Stimulated activated CD4-positive, alpha-beta T cell treated with anti-CD3 and anti-CD28 coated beads, Interleukin-12 subunit alpha, Interleukin-12 subunit beta, amount 100 ng/mL, for 48 hours (primary cell): ENCODE measurements at regions not wholly inside any gene's neighbourhood (a gene's known extent, or its start where the extent isn't known, plus 50 kb on each side); places are given as distances from the start of the nearest gene placed in this dataset.

ENCODE experiments used
- DNase-seq, 3 donors: peaks; one replicate each; pipeline ENCODE4 v3.0.0-alpha.2; 2020; ENCODE audit warnings: low read depth in 2 of 3, low spot score in 1 of 3

DNA sequence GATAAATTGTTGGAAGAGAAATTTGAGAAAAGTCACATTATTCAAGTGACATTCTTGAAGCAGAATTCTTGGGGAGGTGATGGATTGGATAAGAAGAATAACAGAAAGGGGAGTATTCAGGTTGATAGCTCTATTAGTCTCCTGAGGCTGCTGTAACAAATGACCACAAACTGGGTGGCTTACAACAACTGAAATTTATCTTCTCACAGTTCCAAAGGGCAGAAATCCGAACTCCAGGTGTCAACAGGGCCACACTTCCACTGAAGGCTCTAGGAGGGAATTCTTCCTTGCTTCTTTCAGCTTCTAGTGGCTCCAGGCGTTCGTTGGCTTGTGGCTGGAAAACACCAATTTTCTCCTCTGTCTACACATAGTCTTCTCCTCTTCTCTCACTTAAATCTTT lies 99.8 kb downstream of the TES start:
- DNase-seq: no peak

DNA sequence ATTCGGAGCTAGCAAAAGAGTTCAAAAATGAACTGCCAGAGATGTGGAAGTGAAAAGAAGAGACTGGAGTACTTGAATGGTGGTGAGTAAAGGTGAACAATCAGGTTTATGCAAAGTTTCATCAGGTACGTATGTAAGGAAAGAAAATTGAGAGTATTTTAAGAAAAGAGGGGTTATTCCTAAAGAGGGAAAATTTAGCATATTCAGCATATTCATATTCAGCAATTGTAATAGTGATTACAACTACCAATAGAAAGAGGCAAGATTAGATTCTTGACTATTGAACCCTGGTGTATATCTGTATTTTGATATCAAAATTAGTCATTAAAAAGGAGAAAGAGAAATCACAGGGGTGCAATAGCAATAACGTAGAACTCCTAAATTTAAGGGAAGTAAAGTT lies 100.9 kb downstream of the TES start:
- DNase-seq: no peak

DNA sequence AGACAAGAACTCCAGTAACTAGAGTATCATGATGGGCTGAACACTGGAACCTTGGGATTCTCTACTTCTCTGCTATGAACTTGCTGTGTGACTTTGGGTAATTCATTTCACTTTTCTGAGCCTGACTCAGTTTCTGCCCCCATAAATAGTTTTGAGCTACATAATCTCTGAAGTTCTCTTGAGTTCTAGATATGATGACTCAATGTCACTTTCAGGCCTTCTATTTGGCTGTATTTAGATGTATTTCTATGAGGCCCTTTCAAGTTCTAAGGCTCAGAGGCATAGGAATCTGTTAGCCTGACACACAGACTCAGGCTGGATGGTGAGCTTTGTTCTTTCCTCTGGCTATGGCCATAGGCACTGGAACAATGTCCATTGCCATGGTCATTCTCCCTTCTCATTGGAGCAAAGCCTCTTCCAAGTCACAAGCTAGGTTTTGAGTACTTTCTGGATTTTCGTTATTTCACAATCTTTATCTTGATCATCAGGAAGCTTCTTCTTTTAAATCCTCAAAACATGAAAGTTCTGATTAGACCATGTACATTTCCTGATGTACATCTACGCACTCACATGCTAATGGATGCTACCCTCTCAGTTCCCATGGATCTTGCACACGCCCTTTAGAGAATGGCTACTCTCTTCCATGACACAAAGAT lies 101.6 kb downstream of the TES start:
- DNase-seq: no peak

DNA sequence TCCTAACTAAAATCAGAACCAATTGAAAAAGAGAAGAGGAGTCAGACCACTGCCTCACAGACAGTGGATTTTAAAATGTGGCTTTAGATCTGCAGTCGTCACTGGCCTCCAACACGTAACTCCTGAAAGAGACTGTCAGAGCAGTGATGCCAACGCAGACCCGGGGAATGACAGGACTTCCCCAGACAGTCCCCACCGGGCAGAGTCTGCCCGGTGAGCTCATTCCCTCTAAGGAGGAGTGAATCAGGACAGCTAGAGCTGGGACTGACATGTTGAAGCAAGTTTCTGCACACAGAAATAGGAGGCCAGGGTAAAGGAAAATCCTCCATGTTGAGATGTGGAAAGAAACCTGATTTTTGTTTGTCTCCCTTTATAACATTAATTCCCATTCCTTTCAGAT lies 105.0 kb downstream of the TES start:
- no peak for DNase-seq

DNA sequence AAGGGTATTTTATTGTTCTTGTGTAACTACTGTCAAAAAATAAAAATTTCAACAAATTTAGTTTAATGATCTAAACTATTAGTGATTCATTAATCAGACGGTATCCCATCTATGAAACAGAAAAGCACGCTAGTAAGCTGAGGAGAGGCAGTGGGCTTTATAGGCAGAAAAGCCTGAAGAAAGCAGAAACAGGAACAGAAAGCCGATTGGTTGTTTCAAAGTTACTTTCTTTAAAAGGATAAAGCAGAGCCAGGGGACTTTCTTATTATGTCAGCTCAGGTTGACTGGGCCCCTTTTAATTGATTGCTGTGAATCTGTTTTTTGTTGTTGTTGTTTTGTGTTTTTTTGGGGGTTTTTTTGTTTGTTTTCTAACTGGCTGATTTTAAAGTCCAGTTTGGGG lies 105.5 kb downstream of the TES start:
- DNase-seq: no peak

- DNase-seq: peak; percentile 6 to 33 (median 11)
Measured at GRCh38 chr7:116316838-116317628, 106.7 kb downstream of the TES start.

- DNase-seq: no peak
Measured at GRCh38 chr7:116317907-116318306, 107.6 kb downstream of the TES start.

- no peak for DNase-seq
Measured at GRCh38 chr7:116322541-116322940, 112.2 kb downstream of the TES start.

GRCh38 chr7:116324582-116324981 lies 114.2 kb downstream of the TES start:
- no peak for DNase-seq

- DNase-seq: no peak
Measured at GRCh38 chr7:116325517-116325916, 115.2 kb downstream of the TES start.

DNA sequence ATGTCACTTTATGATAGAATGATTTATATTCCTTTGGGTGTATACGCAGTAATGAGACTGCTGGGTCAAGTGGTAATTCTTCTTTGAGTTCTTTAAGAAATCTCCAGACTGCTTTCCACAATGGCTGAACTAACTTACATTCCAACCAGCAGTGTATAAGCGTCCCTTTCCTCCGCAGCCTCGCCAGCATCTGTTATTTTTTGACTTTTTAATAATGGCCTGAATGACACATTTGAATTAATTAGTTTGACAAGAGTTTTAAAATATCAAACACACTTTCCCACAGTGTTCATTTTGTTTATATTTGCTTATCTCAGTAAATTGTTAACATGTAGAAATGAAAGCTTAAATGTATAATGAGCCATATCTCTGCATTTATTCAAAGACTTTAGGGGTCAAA lies 116.8 kb downstream of the TES start:
- no peak for DNase-seq

GRCh38 chr7:116327752-116328151 lies 117.4 kb downstream of the TES start:
- no peak for DNase-seq

DNA sequence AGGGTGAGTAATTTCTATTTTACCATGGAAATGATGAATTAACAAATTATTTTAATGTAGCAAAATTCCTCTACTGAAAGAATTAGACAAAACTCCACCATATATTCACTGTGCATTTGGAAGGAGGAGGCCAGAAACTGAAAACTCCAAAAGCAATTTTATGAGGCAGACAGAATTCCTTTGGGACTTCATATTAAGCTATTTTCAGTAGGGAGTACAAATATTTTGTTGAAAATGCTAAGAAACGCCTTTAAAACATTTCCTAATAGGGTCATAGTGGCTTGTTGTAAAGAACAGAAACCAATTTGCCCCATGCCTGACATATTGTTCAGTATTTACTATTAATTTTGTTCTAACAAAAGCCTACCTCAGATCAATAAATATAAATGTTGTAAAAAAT lies 117.8 kb downstream of the TES start:
- DNase-seq: no peak

DNA sequence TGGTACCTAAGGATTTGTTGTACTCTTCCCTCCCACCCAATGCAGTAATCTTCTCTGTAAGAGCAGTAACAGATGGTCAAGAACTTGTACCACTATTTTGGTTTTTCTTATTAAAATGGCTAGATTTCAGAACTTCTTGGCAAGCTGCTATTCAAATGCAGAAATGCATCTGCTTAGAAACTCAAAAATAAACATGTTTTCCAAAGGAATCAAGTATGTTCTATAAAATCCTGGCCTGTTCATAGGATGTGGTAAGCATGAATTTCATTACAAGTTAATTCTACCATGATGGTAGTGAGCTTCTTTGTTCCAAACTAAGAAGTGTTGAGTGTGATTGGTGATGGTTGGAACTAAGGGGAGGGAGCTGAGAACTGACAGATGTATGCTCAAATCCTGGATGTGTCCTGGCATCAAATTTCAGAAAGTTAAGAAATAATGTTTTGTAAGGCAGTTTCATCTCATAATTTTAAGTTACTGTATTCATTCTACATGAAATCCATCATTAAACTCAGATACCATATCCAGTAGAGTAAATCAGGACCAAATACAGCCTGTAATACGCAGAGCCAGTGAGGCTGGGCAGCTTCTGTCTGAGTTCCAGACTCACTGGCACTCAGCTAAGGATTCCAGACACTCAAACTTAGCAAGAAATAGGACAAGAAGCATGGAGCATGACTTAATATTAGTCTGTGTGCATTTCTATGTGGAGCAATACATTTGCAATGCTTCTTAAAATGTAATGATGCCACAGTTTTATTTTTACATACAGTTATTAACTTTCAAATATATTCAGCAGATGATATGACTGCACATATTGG lies 119.6 kb downstream of the TES start:
- no peak for DNase-seq

GRCh38 chr7:116331020-116331419 lies 120.7 kb downstream of the TES start:
- no peak for DNase-seq

GRCh38 chr7:116332766-116333165 lies 122.4 kb downstream of the TES start:
- no peak for DNase-seq

- no peak for DNase-seq
Measured at GRCh38 chr7:116334555-116334954, 124.2 kb downstream of the TES start.

DNA sequence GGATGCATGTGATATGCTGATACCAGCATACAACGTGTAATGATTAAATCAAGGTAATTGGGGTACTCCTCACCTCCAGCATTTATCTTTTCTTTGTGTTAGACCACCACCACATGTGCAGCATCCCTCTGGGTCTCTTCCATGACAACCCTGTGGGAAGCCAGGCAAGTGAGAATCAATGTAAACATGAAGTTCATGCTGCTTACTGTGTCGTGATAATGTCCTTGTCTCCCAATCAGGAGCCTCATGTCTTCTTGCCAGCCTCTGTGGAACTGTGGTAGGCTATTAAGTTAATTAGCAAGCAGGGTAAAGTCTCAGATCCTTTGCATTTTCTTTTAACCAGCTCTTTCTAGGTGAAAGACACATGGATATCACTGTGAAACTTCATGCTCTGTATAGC lies 126.7 kb downstream of the TES start:
- no peak for DNase-seq

GRCh38 chr7:116337800-116338199 lies 127.5 kb downstream of the TES start:
- no peak for DNase-seq

GRCh38 chr7:116339564-116339963 lies 129.2 kb downstream of the TES start:
- no peak for DNase-seq

DNA sequence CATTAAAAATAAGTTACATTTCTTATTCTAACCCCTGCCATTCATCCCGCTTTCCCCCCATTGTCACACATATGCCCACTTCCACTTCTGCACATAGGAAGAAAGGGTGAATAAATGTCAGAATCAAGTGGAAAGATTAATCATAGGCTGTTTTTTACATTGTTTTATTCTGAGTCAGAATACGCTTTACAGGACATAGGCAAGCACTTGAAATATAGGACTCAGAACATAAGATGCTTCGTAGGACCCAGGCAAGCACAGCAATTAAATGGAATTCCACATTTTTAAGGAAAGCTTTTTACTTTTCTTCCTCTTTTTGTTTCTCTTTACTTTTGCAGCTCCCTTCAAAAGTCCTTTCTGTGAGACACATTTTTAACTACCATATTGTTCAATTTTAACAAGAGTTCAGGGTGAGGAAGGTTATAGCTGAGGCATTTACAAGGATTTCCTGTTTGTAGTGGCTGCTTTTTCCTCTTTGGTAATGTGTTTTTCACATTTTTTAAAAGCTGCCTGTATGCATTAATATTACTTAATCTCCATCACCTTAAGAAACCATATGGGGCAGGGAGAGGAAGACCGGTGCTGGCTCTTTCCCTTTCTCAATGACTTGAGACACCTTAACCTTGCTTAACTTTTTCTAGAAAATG lies 130.0 kb downstream of the TES start:
- DNase-seq: no peak
